ENCODE measurements at regions not wholly inside any gene's neighbourhood (a gene's known extent, or its start where the extent isn't known, plus 50 kb on each side); places are given as distances from the start of the nearest gene placed in this dataset.

GRCh38 chr15:60235951-60236710 lies 161.7 kb downstream of the ANXA2 start:
- intact Hi-C loops (cut with micrococcal nuclease; ENCODE audit: unreplicated experiment) (no loop called here), in situ Hi-C loops (cut with MboI) (no loop called here)
- no peak for ATAC-seq
- no TSS peak for BruUV-seq (replicated peaks)
- Histone ChIP-seq H3K4me1 (ENCODE audit: control insufficient read depth, insufficient read depth, low read length) (no peaks in the 10 kb centered on the region), H3K9ac (ENCODE audit: control insufficient read depth, insufficient read depth, low read length) (no peak overlapping the region), H3K4me2 (ENCODE audit: control insufficient read depth, insufficient read depth) (no peak overlapping the region), H3K79me2 (ENCODE audit: control insufficient read depth, insufficient read depth, low read length) (no peaks in the 10 kb centered on the region), H3K27me3 (replicated peaks in 1 of 2; ENCODE audit: control insufficient read depth in 2 of 2, insufficient read depth in 2 of 2, low read length in 1 of 2) (no peaks in the 10 kb centered on the region), H3K36me3 (ENCODE audit: control insufficient read depth in 2 of 2, insufficient read depth in 2 of 2, low read length in 1 of 2) (no peaks in the 10 kb centered on the region), H4K20me1 (ENCODE audit: control insufficient read depth, insufficient read depth) (no peaks in the 10 kb centered on the region), H3K27ac (ENCODE audit: control insufficient read depth, insufficient read depth) (no peak overlapping the region), H2AFZ (ENCODE audit: control insufficient read depth, low read depth, low read length) (no peak overlapping the region), H3K4me3 (no peak overlapping the region), H3K9me3 (replicated peaks; ENCODE audit: control insufficient read depth, insufficient read depth, low read length) (no peaks in the 10 kb centered on the region)
- RAD21 ChIA-PET (ENCODE audit: unreplicated experiment) = no interaction called here
- TF ChIP-seq TBL1XR1 (IDR thresholded peaks at IDR 0.05; ENCODE audit: low read depth, low read length) (no peak), ATF7 (IDR thresholded peaks at IDR 0.05; ENCODE audit: low read depth) (no peak), BHLHE40 (IDR thresholded peaks at IDR 0.05; ENCODE audit: borderline replicate concordance in 1 of 2, low read depth in 2 of 2, low read length in 1 of 2) (no peak), SMAD1 (IDR thresholded peaks at IDR 0.05; ENCODE audit: low read depth, partially characterized antibody) (no peak), ZSCAN29 (IDR thresholded peaks at IDR 0.05) (no peak), CHD4 (IDR thresholded peaks at IDR 0.05) (no peak), CREM (IDR thresholded peaks at IDR 0.05; ENCODE audit: low read depth) (no peak), RAD21 (IDR thresholded peaks at IDR 0.05; ENCODE audit: insufficient read depth, low read depth, low read length) (no peak), CBFB (IDR thresholded peaks at IDR 0.05; ENCODE audit: low read depth) (no peak), SIX5 (IDR thresholded peaks at IDR 0.05; ENCODE audit: low read depth, low read length, severe bottlenecking) (no peak), GABPA (IDR thresholded peaks at IDR 0.05; ENCODE audit: low read depth) (no peak), MXI1 (IDR thresholded peaks at IDR 0.05; ENCODE audit: low read depth, low read length) (no peak), RFX5 (IDR thresholded peaks at IDR 0.05; ENCODE audit: low read depth, low read length) (no peak), SRF (IDR thresholded peaks at IDR 0.05; ENCODE audit: low read depth in 2 of 2, low read length in 2 of 2) (no peak), SPI1 (IDR thresholded peaks at IDR 0.05; ENCODE audit: borderline replicate concordance, insufficient read depth, low read depth, low read length) (no peak)
- CTCF ChIA-PET = no interaction called here
- DNase-seq (ENCODE audit: low read depth, low spot score) = no peak
- 4% methylated on average over 7 of the region's 7 CpGs for WGBS (ENCODE audit: insufficient coverage, insufficient replicate concordance, low lambda C conversion rate, missing lambda C conversion rate)
- FAIRE-seq = no peak
- POLR2A ChIA-PET = no interaction called here
- SMC1A ChIA-PET (ENCODE audit: uncharacterized antibody, unreplicated experiment) = interaction anchor here (1.2 kb wide), 1 partner anchor 8 kb away, joined by 3 read pairs; no protein-coding TSS in a partner anchor

Measured in GM12878 (cell line).